Smooth muscle cell (in vitro differentiated cells): ENCODE measurements at regions not wholly inside any gene's neighbourhood (a gene's known extent, or its start where the extent isn't known, plus 50 kb on each side); places are given as distances from the start of the nearest gene placed in this dataset.

ENCODE experiments used
- DNase-seq: peaks from one replicate; lab custom pipeline; 2025; ENCODE audit not compliant: unreplicated experiment; lab: John Stamatoyannopoulos, UW
- H2AFZ ChIP-seq: fragments of 200-600 bp; sonication (generic); 2 replicates; pipeline ENCODE4 v1.6.0; 2016; ENCODE audit warnings: antibody characterized with exemption, low read depth, mild to moderate bottlenecking
- H3F3A ChIP-seq: fragments of 200-600 bp; sonication (generic); 2 replicates; pipeline ENCODE4 v1.6.0; 2017; ENCODE audit warnings: antibody characterized with exemption, low read depth
- H3K27ac ChIP-seq: fragments of 200-600 bp; sonication (generic); 2 replicates; pipeline ENCODE4 v1.5.1; 2016; ENCODE audit warnings: low read depth, mild to moderate bottlenecking
- H3K27me3 ChIP-seq: fragments of 200-600 bp; sonication (generic); 2 replicates; pipeline ENCODE4 v1.6.1; 2016; ENCODE audit warnings: low read depth, mild to moderate bottlenecking
- H3K36me3 ChIP-seq: fragments of 200-600 bp; sonication (generic); 2 replicates; pipeline ENCODE4 v1.5.1; 2016; ENCODE audit warnings: low read depth
- H3K4me1 ChIP-seq: fragments of 200-600 bp; sonication (generic); 2 replicates; pipeline ENCODE4 v1.5.1; 2016; ENCODE audit warnings: low read depth
- H3K4me2 ChIP-seq: fragments of 200-600 bp; sonication (generic); 2 replicates; pipeline ENCODE4 v1.6.0; 2016; ENCODE audit warnings: mild to moderate bottlenecking
- H3K4me3 ChIP-seq: fragments of 200-600 bp; sonication (generic); 2 replicates; pipeline ENCODE4 v1.5.1; 2016; ENCODE audit warnings: mild to moderate bottlenecking
- H3K79me2 ChIP-seq: fragments of 200-600 bp; sonication (generic); 2 replicates; pipeline ENCODE4 v1.6.0; 2016; ENCODE audit warnings: low read depth, mild to moderate bottlenecking
- H3K9ac ChIP-seq: fragments of 200-600 bp; sonication (generic); 2 replicates; pipeline ENCODE4 v1.6.0; 2016; ENCODE audit warnings: low read depth
- H3K9me3 ChIP-seq: fragments of 200-600 bp; sonication (generic); replicated peaks from 2 replicates; pipeline ENCODE4 v1.5.1; 2016; ENCODE audit warnings: low read depth
- H4K20me1 ChIP-seq: fragments of 200-600 bp; sonication (generic); 2 replicates; pipeline ENCODE4 v1.6.0; 2016; ENCODE audit warnings: low read depth
- CTCF ChIP-seq: fragments of 200-600 bp; sonication (generic); IDR thresholded peaks from 2 replicates; pipeline ENCODE4 v1.5.1; 2017; ENCODE audit warnings: borderline replicate concordance, mild to moderate bottlenecking, antibody characterized with exemption; ENCODE audit not compliant: insufficient read depth, poor library complexity, severe bottlenecking
- WGBS: methylation state at CpG from one replicate; pipeline ENCODE4 v1.1.7; 2016; ENCODE audit warnings: low lambda C conversion rate; 5-methylcytosine and 5-hydroxymethylcytosine counted together

DNA sequence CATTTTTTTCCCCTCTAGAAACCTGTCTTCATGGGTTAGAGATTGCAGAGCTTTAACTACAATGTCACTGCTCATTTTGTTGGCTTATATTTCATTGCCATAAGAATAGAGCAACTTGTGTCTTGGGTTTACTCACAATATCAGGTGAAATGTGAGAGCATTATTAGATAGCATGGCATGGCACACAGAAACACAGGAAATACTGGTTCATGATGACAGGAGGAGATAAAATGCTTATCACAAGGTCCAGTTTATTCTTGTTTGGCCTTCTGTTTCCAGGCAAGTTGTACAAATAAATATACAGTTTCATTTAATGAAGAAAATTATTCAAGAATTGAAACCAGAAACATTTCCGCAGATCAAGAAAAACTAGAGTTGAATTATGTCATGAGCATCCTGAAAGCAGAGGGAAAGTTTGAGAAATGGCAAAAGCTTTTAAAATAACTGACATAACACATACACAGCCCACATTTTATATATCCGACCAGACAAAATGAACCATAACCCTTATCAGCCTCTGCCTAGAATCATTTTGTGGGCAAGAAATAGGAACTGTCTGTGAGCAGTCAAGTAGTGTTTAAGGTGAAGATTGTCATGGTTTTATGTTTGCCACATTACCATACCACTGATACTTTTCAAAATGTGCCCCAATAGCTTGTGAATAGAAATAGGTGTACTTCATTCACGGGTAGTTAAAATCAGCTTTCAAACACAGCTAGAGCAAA, 297.9 kb upstream of the ARGLU1 start:
- peaks cover 14% of the 10 kb centered on the region for H3K4me1 ChIP-seq
- H3K9ac ChIP-seq: no peak overlapping the region
- no peak overlapping the region for H3K27ac ChIP-seq
- H3K9me3 ChIP-seq: no peaks in the 10 kb centered on the region
- H3K4me3 ChIP-seq: no peak overlapping the region
- H3F3A ChIP-seq: no peaks in the 10 kb centered on the region
- no peaks in the 10 kb centered on the region for H4K20me1 ChIP-seq
- H3K27me3 ChIP-seq: no peaks in the 10 kb centered on the region
- no peak for DNase-seq
- H3K36me3 ChIP-seq: no peaks in the 10 kb centered on the region
- no peaks in the 10 kb centered on the region for H3K79me2 ChIP-seq
- TF ChIP-seq CTCF: no peak
- no peak overlapping the region for H2AFZ ChIP-seq
- no peak overlapping the region for H3K4me2 ChIP-seq
- WGBS: 90% methylated on average over 3 of the region's 3 CpGs

- Histone ChIP-seq H3K4me1 (peaks cover 32% of the 10 kb centered on the region), H3K36me3 (no peaks in the 10 kb centered on the region), H3K79me2 (no peaks in the 10 kb centered on the region), H3F3A (no peaks in the 10 kb centered on the region), H3K27ac (peak overlapping the region; percentile 28), H3K9ac (no peak overlapping the region), H3K27me3 (peaks cover 22% of the 10 kb centered on the region), H3K4me3 (no peak overlapping the region), H4K20me1 (no peaks in the 10 kb centered on the region), H3K4me2 (no peak overlapping the region), H3K9me3 (no peaks in the 10 kb centered on the region), H2AFZ (peak overlapping the region; percentile 43)
- WGBS: 34% methylated on average over 4 of the region's 4 CpGs
- no peak for TF ChIP-seq CTCF
- DNase-seq: no peak
Measured at GRCh38 chr13:106859533-106859904, 291.6 kb upstream of the ARGLU1 start.

DNA sequence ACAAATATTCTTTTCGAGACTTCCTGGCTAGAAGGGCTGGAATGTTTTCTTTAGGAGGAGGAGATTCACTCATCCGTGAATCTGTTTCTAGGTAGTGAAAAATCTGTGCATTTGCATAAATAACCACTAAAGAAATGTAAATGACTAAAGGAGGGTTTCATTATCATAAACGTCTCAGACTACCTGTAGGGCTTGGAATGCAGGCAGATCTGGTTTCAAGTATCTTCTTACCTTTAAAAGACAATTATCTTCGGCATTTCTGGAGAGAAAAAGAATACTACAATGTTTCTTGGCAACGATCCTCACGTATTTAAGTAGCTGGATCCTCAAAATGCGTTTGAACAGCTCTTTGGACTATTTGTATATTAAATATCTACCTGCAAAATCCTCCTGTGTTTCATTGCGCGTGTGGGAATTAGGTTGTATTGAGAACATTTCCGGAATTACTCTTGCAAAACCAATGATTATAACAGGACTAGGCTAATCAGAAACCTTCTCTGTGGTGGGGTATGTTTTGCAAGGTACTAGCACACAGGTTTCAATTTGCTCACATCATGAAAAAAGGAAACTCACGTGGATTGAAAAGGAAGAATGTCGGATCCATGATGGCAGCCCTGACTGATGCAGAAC, 291.1 kb upstream of the ARGLU1 start:
- H3K4me2 ChIP-seq: peak overlapping the region; percentile 42
- H3K4me1 ChIP-seq: peaks cover 32% of the 10 kb centered on the region
- no peaks in the 10 kb centered on the region for H3K79me2 ChIP-seq
- no peak overlapping the region for H3K4me3 ChIP-seq
- H4K20me1 ChIP-seq: no peaks in the 10 kb centered on the region
- no peak for DNase-seq
- 17% methylated on average over 12 of the region's 12 CpGs for WGBS
- peak overlapping the region; percentile 28 for H3K27ac ChIP-seq
- no peaks in the 10 kb centered on the region for H3K9me3 ChIP-seq
- H3K36me3 ChIP-seq: no peaks in the 10 kb centered on the region
- no peak for TF ChIP-seq CTCF
- no peaks in the 10 kb centered on the region for H3F3A ChIP-seq
- H2AFZ ChIP-seq: peak overlapping the region; percentile 43
- H3K9ac ChIP-seq: no peak overlapping the region
- peaks cover 27% of the 10 kb centered on the region for H3K27me3 ChIP-seq

DNA sequence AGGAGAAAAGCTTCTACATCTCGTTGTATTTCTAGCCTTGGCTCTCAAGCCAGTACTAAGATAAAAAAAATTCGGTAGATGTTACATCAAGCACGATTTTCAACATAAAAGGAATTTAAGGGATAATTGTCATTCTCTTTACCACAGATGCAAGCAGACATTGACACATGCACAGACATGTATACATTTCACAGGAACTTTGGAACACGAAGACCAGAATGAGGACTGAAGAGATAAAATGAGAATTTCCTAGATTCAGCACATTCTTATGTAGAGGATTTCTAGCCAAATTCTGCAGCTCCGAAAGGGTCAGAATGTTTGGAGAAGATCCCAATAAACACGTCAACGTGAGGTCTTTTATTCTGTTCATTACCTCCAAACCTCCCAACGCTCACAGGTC, 284.5 kb upstream of the ARGLU1 start:
- DNase-seq: no peak
- Histone ChIP-seq H3K9ac (no peak overlapping the region), H2AFZ (no peak overlapping the region), H3K4me3 (no peak overlapping the region), H4K20me1 (no peaks in the 10 kb centered on the region), H3F3A (no peaks in the 10 kb centered on the region), H3K9me3 (no peaks in the 10 kb centered on the region), H3K79me2 (no peaks in the 10 kb centered on the region), H3K27me3 (peaks cover 19% of the 10 kb centered on the region), H3K4me1 (no peaks in the 10 kb centered on the region), H3K36me3 (no peaks in the 10 kb centered on the region), H3K27ac (no peak overlapping the region), H3K4me2 (no peak overlapping the region)
- WGBS: 62% methylated on average over 8 of the region's 8 CpGs
- no peak for TF ChIP-seq CTCF
